HK-2 (cell line): ENCODE measurements at regions not wholly inside any gene's neighbourhood (a gene's known extent, or its start where the extent isn't known, plus 50 kb on each side); places are given as distances from the start of the nearest gene placed in this dataset.
"Not testable (repeated sequence)": the region's sequence is repeated elsewhere in the genome, so short reads cannot be mapped to it uniquely, and the experiment has no call there.

Source experiments
- DNase-seq: peaks from one replicate; pipeline ENCODE4 v3.0.0-alpha.2; 2018; ENCODE audit not compliant: unreplicated experiment

- no peak for DNase-seq
These were observed 1129.3 kb upstream of the PCDH20 start for GRCh38 chr13:62544928-62545327.

- DNase-seq = no peak
These were observed 1121.9 kb upstream of the PCDH20 start for GRCh38 chr13:62537593-62537992.

GRCh38 chr13:62525652-62526051 lies 1110.0 kb upstream of the PCDH20 start:
- no peak for DNase-seq

GRCh38 chr13:62524498-62524897 lies 1108.8 kb upstream of the PCDH20 start:
- no peak for DNase-seq

GRCh38 chr13:62524061-62524460 lies 1108.4 kb upstream of the PCDH20 start:
- DNase-seq = no peak

GRCh38 chr13:62512194-62513141 lies 1096.8 kb upstream of the PCDH20 start:
- peak; percentile 16 for DNase-seq

- no peak for DNase-seq
These were observed 1095.4 kb upstream of the PCDH20 start for GRCh38 chr13:62510906-62511655.

- DNase-seq = no peak
These were observed 1086.9 kb upstream of the PCDH20 start for GRCh38 chr13:62502588-62502987.

GRCh38 chr13:62489731-62490130 lies 1074.1 kb upstream of the PCDH20 start:
- DNase-seq = no peak

- no peak for DNase-seq
These were observed 1068.1 kb upstream of the PCDH20 start for GRCh38 chr13:62483774-62484173.

GRCh38 chr13:62482351-62482750 lies 1066.7 kb upstream of the PCDH20 start:
- no peak for DNase-seq

- DNase-seq = no peak
These were observed 1058.2 kb upstream of the PCDH20 start for GRCh38 chr13:62473944-62474237.

GRCh38 chr13:62473190-62473943 lies 1057.7 kb upstream of the PCDH20 start:
- DNase-seq = no peak

GRCh38 chr13:62453761-62454160 lies 1038.1 kb upstream of the PCDH20 start:
- no peak for DNase-seq

- DNase-seq = no peak
These were observed 1035.1 kb upstream of the PCDH20 start for GRCh38 chr13:62450759-62451158.

- DNase-seq = not testable (repeated sequence)
These were observed 1032.2 kb upstream of the PCDH20 start for GRCh38 chr13:62447771-62448382.

- DNase-seq = no peak
These were observed 1029.2 kb upstream of the PCDH20 start for GRCh38 chr13:62444805-62445204.

- no peak for DNase-seq
These were observed 1018.4 kb upstream of the PCDH20 start for GRCh38 chr13:62434081-62434480.

- DNase-seq = no peak
These were observed 1018.0 kb upstream of the PCDH20 start for GRCh38 chr13:62433660-62434059.

- DNase-seq = no peak
These were observed 1017.3 kb upstream of the PCDH20 start for GRCh38 chr13:62432906-62433305.

GRCh38 chr13:62432295-62432694 lies 1016.6 kb upstream of the PCDH20 start:
- DNase-seq = no peak

GRCh38 chr13:62431852-62432251 lies 1016.2 kb upstream of the PCDH20 start:
- no peak for DNase-seq
